Fibroblast of mammary gland (primary cell): ENCODE measurements at regions not wholly inside any gene's neighbourhood (a gene's known extent, or its start where the extent isn't known, plus 50 kb on each side); places are given as distances from the start of the nearest gene placed in this dataset.

Experiments
- DNase-seq: peaks from one replicate; pipeline ENCODE4 v3.0.0-alpha.2; 2010; ENCODE audit warnings: low read depth
- H3K4me3 ChIP-seq: 2 replicates; pipeline ENCODE4 v1.5.1; 2011; ENCODE audit warnings: low read depth, mild to moderate bottlenecking, low read length, moderate library complexity; ENCODE audit not compliant: control insufficient read depth
- TF ChIP-seq, protein P1 (sequence below): conservative IDR thresholded peaks from 2 replicates; pipeline ENCODE4 v1.5.1; 2011; ENCODE audit warnings: low read depth, low read length, inconsistent platforms; ENCODE audit not compliant: control insufficient read depth, insufficient read depth

DNA sequence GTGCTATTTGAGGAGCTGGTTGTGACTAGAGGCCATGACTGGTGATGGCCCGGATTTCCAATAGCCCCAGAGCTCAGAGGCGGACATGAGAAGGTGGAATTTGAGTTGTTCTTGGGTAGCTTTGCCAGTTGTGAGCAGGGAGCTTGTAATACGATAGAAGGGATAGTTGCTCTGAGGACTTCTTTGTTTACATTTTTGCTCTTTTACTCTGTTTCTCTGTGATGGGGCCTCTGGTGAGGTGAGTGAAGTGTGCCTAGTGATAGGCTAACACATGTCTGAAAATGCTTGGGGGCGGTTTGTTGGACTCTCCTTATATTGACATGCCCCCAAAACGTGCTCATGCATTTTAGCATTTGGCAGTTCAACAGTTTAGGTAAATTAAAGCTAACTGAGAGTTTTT, 365.1 kb downstream of the DDX10 start:
- DNase-seq: no peak
- TF ChIP-seq, protein P1, sequence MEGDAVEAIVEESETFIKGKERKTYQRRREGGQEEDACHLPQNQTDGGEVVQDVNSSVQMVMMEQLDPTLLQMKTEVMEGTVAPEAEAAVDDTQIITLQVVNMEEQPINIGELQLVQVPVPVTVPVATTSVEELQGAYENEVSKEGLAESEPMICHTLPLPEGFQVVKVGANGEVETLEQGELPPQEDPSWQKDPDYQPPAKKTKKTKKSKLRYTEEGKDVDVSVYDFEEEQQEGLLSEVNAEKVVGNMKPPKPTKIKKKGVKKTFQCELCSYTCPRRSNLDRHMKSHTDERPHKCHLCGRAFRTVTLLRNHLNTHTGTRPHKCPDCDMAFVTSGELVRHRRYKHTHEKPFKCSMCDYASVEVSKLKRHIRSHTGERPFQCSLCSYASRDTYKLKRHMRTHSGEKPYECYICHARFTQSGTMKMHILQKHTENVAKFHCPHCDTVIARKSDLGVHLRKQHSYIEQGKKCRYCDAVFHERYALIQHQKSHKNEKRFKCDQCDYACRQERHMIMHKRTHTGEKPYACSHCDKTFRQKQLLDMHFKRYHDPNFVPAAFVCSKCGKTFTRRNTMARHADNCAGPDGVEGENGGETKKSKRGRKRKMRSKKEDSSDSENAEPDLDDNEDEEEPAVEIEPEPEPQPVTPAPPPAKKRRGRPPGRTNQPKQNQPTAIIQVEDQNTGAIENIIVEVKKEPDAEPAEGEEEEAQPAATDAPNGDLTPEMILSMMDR: no peak
- no peak overlapping the region for H3K4me3 ChIP-seq

DNA sequence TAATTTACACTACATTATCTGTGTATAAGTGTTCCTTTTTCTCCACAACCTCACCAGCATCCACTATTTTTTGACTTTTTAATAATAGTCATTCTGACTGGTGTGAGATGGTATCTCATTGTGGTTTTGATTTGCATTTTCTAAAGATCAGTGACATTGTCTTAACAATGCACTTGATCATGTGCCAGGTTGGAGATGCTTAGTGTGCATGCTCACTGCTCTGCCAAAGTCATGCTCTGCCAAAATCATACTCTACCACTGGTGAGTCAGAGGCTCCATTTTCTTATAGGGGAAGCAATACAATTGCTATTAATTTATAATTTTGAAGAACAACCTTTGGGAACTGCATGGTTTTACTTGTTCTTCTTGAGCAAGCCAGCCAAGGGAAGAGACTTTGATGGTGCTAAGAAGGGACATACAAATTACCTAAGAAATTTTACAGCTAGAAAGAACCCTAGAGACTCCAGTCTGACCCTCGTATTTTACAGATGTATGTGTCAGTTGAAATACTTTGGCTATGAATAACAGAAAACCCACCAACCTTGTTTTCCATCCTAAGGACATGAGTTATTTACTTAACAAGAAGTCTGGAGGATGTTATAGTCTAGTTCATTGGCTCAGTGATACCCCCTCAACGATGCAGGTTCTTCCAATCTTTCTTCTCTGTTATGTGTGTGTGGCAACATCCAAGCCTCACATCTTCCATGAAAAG, 368.9 kb downstream of the DDX10 start:
- H3K4me3 ChIP-seq: no peak overlapping the region
- TF ChIP-seq, protein P1: no peak
- peak; percentile 97 for DNase-seq

GRCh38 chr11:109034339-109034696, 369.4 kb downstream of the DDX10 start:
- H3K4me3 ChIP-seq: no peak overlapping the region
- TF ChIP-seq, protein P1: no peak
- peak; percentile 51 for DNase-seq

- H3K4me3 ChIP-seq: no peak overlapping the region
- TF ChIP-seq, protein P1: no peak
- no peak for DNase-seq
Measured at GRCh38 chr11:109035284-109035683, 370.4 kb downstream of the DDX10 start.

- TF ChIP-seq, protein P1: no peak
- DNase-seq: no peak
- H3K4me3 ChIP-seq: no peak overlapping the region
Measured at GRCh38 chr11:109036011-109036410, 371.1 kb downstream of the DDX10 start.

- TF ChIP-seq, protein P1: no peak
- no peak overlapping the region for H3K4me3 ChIP-seq
- peak; percentile 87 for DNase-seq
Measured at GRCh38 chr11:109037856-109038780, 373.2 kb downstream of the DDX10 start.
